Neural cell (in vitro differentiated cells): ENCODE measurements at regions not wholly inside any gene's neighbourhood (a gene's known extent, or its start where the extent isn't known, plus 50 kb on each side); places are given as distances from the start of the nearest gene placed in this dataset.

Experiments used
- H2AFZ ChIP-seq: fragments of 200-600, 300-800 bp; sonication (generic), shearing (Covaris generic); 2 replicates; pipeline ENCODE4 v1.6.0; 2014; ENCODE audit warnings: low read depth, mild to moderate bottlenecking, antibody characterized with exemption, low read length, moderate library complexity
- H3F3A ChIP-seq: fragments of 200-600 bp; shearing (Covaris generic); 2 replicates; pipeline ENCODE4 v1.6.1; 2016; ENCODE audit warnings: mild to moderate bottlenecking, moderate library complexity, mixed read lengths, antibody characterized with exemption, low read length; ENCODE audit not compliant: insufficient read depth, poor library complexity, severe bottlenecking
- H3K27ac ChIP-seq: fragments of 200-600, 300-800 bp; sonication (generic), shearing (Covaris generic); 2 replicates; pipeline ENCODE4 v1.5.1; 2014; ENCODE audit warnings: mild to moderate bottlenecking, low read length, moderate library complexity
- H3K27me3 ChIP-seq: fragments of 300-800, 200-600 bp; sonication (generic), shearing (Covaris generic); 2 replicates; pipeline ENCODE4 v1.6.0; 2014; ENCODE audit warnings: mild to moderate bottlenecking, low read depth, low read length, moderate library complexity; ENCODE audit not compliant: insufficient read depth
- H3K36me3 ChIP-seq: fragments of 300-800, 200-600 bp; sonication (generic), shearing (Covaris generic); 2 replicates; pipeline ENCODE4 v1.5.1; 2014; ENCODE audit warnings: mild to moderate bottlenecking, antibody characterized with exemption, low read length, moderate library complexity; ENCODE audit not compliant: insufficient read depth
- H3K4me2 ChIP-seq: fragments of 300-800, 200-600 bp; sonication (generic), shearing (Covaris generic); 2 replicates; pipeline ENCODE4 v1.6.0; 2014; ENCODE audit warnings: mild to moderate bottlenecking, low read length
- H3K4me3 ChIP-seq: fragments of 300-800, 200-600 bp; sonication (generic), shearing (Covaris generic); 2 replicates; pipeline ENCODE4 v1.5.1; 2014; ENCODE audit warnings: mild to moderate bottlenecking, low read length, moderate library complexity
- H3K79me2 ChIP-seq: fragments of 200-600 bp; shearing (Covaris generic); replicated peaks from 2 replicates; pipeline ENCODE4 v1.6.0; 2014; ENCODE audit warnings: mild to moderate bottlenecking, low read length, moderate library complexity; ENCODE audit not compliant: insufficient read depth
- H3K9ac ChIP-seq: fragments of 300-800, 200-600 bp; sonication (generic), shearing (Covaris generic); 2 replicates; pipeline ENCODE4 v1.6.1; 2016; ENCODE audit warnings: mild to moderate bottlenecking, low read length, mixed read lengths
- H3K9me2 ChIP-seq: fragments of 200-600 bp; shearing (Covaris generic); 2 replicates; pipeline ENCODE4 v1.6.1; 2016; ENCODE audit warnings: mild to moderate bottlenecking, low read length, mixed read lengths; ENCODE audit not compliant: insufficient read depth
- H3K9me3 ChIP-seq: fragments of 200-600, 300-800 bp; sonication (generic), shearing (Covaris generic); 2 replicates; pipeline ENCODE4 v1.6.1; 2016; ENCODE audit warnings: mild to moderate bottlenecking, mixed run types, low read length, moderate library complexity, mixed read lengths
- H4K20me1 ChIP-seq: fragments of 200-600 bp; shearing (Covaris generic); 2 replicates; pipeline ENCODE4 v1.6.1; 2016; ENCODE audit warnings: mild to moderate bottlenecking, mixed run types; ENCODE audit not compliant: insufficient read depth
- CTCF ChIP-seq: fragments of 450-650 bp; IDR thresholded peaks from 2 replicates; pipeline ENCODE4 v1.5.1; 2014; ENCODE audit warnings: antibody characterized with exemption, mild to moderate bottlenecking, moderate library complexity; ENCODE audit not compliant: poor library complexity, severe bottlenecking
- EP300 ChIP-seq: fragments of 450-650 bp; conservative IDR thresholded peaks from 2 replicates; pipeline ENCODE4 v1.6.1; 2014; ENCODE audit warnings: antibody characterized with exemption, mild to moderate bottlenecking, moderate library complexity; ENCODE audit not compliant: poor library complexity, severe bottlenecking
- EZH2 ChIP-seq: fragments of 200-600, 300-800 bp; shearing (Covaris generic), sonication (generic); IDR thresholded peaks from 2 replicates; pipeline ENCODE4 v1.6.1; 2014; ENCODE audit warnings: antibody characterized with exemption, low read length, borderline replicate concordance, mild to moderate bottlenecking; ENCODE audit not compliant: insufficient read depth, poor library complexity, severe bottlenecking
- MXI1 ChIP-seq: fragments of 450-650 bp; conservative IDR thresholded peaks from 2 replicates; pipeline ENCODE4 v1.6.1; 2014; ENCODE audit warnings: antibody characterized with exemption, mild to moderate bottlenecking; ENCODE audit not compliant: poor library complexity, severe bottlenecking
- POLR2AphosphoS5 ChIP-seq: IDR thresholded peaks from 2 replicates; pipeline ENCODE4 v1.6.1; 2012
- RAD21 ChIP-seq: fragments of 450-650 bp; conservative IDR thresholded peaks from 2 replicates; pipeline ENCODE4 v1.6.1; 2014; ENCODE audit warnings: antibody characterized with exemption, mild to moderate bottlenecking, moderate library complexity
- REST ChIP-seq: IDR thresholded peaks from 2 replicates; pipeline ENCODE4 v1.6.1; 2012; ENCODE audit warnings: borderline replicate concordance
- SMC3 ChIP-seq: fragments of 450-650 bp; conservative IDR thresholded peaks from 2 replicates; pipeline ENCODE4 v1.6.1; 2014; ENCODE audit warnings: antibody characterized with exemption, mild to moderate bottlenecking, moderate library complexity; ENCODE audit not compliant: poor library complexity
- TAF1 ChIP-seq: IDR thresholded peaks from 2 replicates; pipeline ENCODE4 v1.6.1; 2012; ENCODE audit warnings: low read depth

- TF ChIP-seq MXI1 (no peak), CTCF (no peak), TAF1 (no peak), POLR2AphosphoS5 (no peak), RAD21 (no peak), EP300 (no peak), REST (no peak)
- Histone ChIP-seq H3F3A (no peaks in the 10 kb centered on the region), H3K9me2 (no peaks in the 10 kb centered on the region), H3K9me3 (no peaks in the 10 kb centered on the region), H3K4me2 (no peak overlapping the region), H4K20me1 (no peaks in the 10 kb centered on the region), H3K27me3 (no peaks in the 10 kb centered on the region), H3K36me3 (no peaks in the 10 kb centered on the region), H3K27ac (no peak overlapping the region), H3K79me2 (no peaks in the 10 kb centered on the region), H2AFZ (no peak overlapping the region), H3K4me3 (no peak overlapping the region), H3K9ac (no peak overlapping the region)
Measured at GRCh38 chr17:79667121-79667715, 56.4 kb upstream of the RBFOX3 start.

- Histone ChIP-seq H3K27me3 (no peaks in the 10 kb centered on the region), H3K4me3 (no peak overlapping the region)
Measured at GRCh38 chr17:79666111-79666510, 55.3 kb upstream of the RBFOX3 start.

More at GRCh38 chr17:79666111-79666510, 55.3 kb upstream of the RBFOX3 start:
- Histone ChIP-seq H3F3A (no peaks in the 10 kb centered on the region), H3K9me2 (no peaks in the 10 kb centered on the region), H4K20me1 (no peaks in the 10 kb centered on the region), H3K79me2 (no peaks in the 10 kb centered on the region), H2AFZ (no peak overlapping the region), H3K4me2 (no peak overlapping the region), H3K9ac (no peak overlapping the region), H3K36me3 (no peaks in the 10 kb centered on the region), H3K27ac (no peak overlapping the region), H3K9me3 (no peaks in the 10 kb centered on the region)
- TF ChIP-seq CTCF: no peak
- no peak for TF ChIP-seq POLR2AphosphoS5
- no peak for TF ChIP-seq EP300
- no peak for TF ChIP-seq EZH2
- no peak for TF ChIP-seq RAD21
- no peak for TF ChIP-seq TAF1
- TF ChIP-seq MXI1: no peak
- no peak for TF ChIP-seq REST
- no peak for TF ChIP-seq SMC3
